A673 (cell line): ENCODE measurements at regions not wholly inside any gene's neighbourhood (a gene's known extent, or its start where the extent isn't known, plus 50 kb on each side); places are given as distances from the start of the nearest gene placed in this dataset.

ENCODE experiments used
- BruUV-seq: library from RNA; stranded (reverse); fragments of 400-500 nt; replicated peaks from 2 replicates; lab custom pipeline; 2021; lab: Mats Ljungman, UMichigan
- CTCF ChIA-PET: fragments of 300-600 bp; sonication (Branson Sonifier 250); formaldehyde crosslinking; loops from one replicate; lab custom pipeline; 2022; ENCODE audit warnings: antibody characterized with exemption; lab: Charles Lee
- POLR2A ChIA-PET: fragments of 300-600 bp; sonication (Branson Sonifier 250); formaldehyde crosslinking; loops from one replicate; lab custom pipeline; 2022; ENCODE audit warnings: antibody characterized with exemption; ENCODE audit not compliant: low non-redundant PET; lab: Charles Lee
- DNase-seq: peaks from one replicate; pipeline ENCODE4 v3.0.0-alpha.2; 2015; ENCODE audit warnings: low spot score
- H3K27ac ChIP-seq: fragments of 200-600 bp; sonication (generic); 2 replicates; pipeline ENCODE4 v1.5.1; 2016; ENCODE audit warnings: mixed run types, low read depth, mild to moderate bottlenecking, mixed read lengths, antibody characterized with exemption, low read length; ENCODE audit not compliant: poor library complexity, severe bottlenecking
- H3K27me3 ChIP-seq: fragments of 200-600 bp; sonication (generic); replicated peaks from 2 replicates; pipeline ENCODE4 v1.6.1; 2017; ENCODE audit warnings: mixed run types, low read depth, mild to moderate bottlenecking, mixed read lengths, antibody characterized with exemption, low read length; ENCODE audit not compliant: insufficient read depth, poor library complexity
- H3K36me3 ChIP-seq: fragments of 200-600 bp; sonication (generic); 2 replicates; pipeline ENCODE4 v1.6.1; 2016; ENCODE audit warnings: mixed run types, mild to moderate bottlenecking, mixed read lengths, antibody characterized with exemption, low read length; ENCODE audit not compliant: insufficient read depth, poor library complexity, severe bottlenecking
- H3K4me1 ChIP-seq: fragments of 200-600 bp; sonication (generic); 2 replicates; pipeline ENCODE4 v1.6.1; 2017; ENCODE audit warnings: mixed run types, mild to moderate bottlenecking, mixed read lengths, antibody characterized with exemption, low read length; ENCODE audit not compliant: insufficient read depth, poor library complexity, severe bottlenecking
- H3K4me3 ChIP-seq: fragments of 200-600 bp; sonication (generic); 2 replicates; pipeline ENCODE4 v1.5.1; 2016; ENCODE audit warnings: low read depth, mixed run types, mild to moderate bottlenecking, mixed read lengths, low read length; ENCODE audit not compliant: poor library complexity, severe bottlenecking
- H3K9me3 ChIP-seq: fragments of 200-600 bp; sonication (generic); 2 replicates; pipeline ENCODE4 v1.6.1; 2016; ENCODE audit warnings: mixed run types, low read depth, mild to moderate bottlenecking, mixed read lengths, antibody characterized with exemption, low read length; ENCODE audit not compliant: poor library complexity, severe bottlenecking
- EZH2 ChIP-seq: fragments of 200-600 bp; sonication (generic); IDR thresholded peaks from 2 replicates; pipeline ENCODE4 v1.6.1; 2017; ENCODE audit warnings: borderline replicate concordance, low read depth, mild to moderate bottlenecking, mixed read lengths, antibody characterized with exemption, low read length; ENCODE audit not compliant: poor library complexity, severe bottlenecking
- intact Hi-C: fragments of 100-400 bp; cut with micrococcal nuclease; formaldehyde crosslinking; loops from one replicate; pipeline ENCODE4 v1.10.0; 2022; ENCODE audit not compliant: unreplicated experiment
- TF ChIP-seq, protein P1 (sequence below): fragments of 300-800, 200-600 bp; sonication (generic); conservative IDR thresholded peaks from 2 replicates; pipeline ENCODE4 v1.5.1; 2017; ENCODE audit warnings: low read depth, mild to moderate bottlenecking, antibody characterized with exemption, low read length, moderate library complexity, mixed read lengths

DNA sequence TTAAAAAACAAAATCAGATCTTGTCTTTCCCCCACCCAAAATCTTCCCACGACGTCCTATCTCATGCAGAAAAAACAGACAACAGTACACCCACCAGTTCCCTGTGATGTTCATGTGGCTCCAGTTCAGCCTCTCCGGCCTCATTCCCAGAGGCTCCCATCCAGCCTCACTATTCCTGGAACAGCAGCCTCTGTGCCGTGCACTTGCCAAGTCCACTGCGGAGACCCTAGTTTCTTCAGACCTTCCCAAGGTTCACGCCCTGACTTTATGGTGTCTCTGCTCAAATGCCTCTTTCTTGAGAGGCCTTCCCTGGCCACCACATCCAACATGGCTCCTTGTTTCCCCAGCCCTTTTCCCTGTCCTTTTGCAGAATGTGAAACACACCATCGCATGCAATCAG, 106.3 kb upstream of the BACE2 start:
- Histone ChIP-seq H3K9me3 (no peaks in the 10 kb centered on the region), H3K27me3 (no peaks in the 10 kb centered on the region), H3K36me3 (no peaks in the 10 kb centered on the region), H3K4me3 (no peak overlapping the region), H3K4me1 (no peaks in the 10 kb centered on the region), H3K27ac (no peak overlapping the region)
- BruUV-seq = no TSS peak
- CTCF ChIA-PET = no interaction called here
- intact Hi-C loops = no loop called here
- no peak for DNase-seq
- POLR2A ChIA-PET = no interaction called here
- TF ChIP-seq EZH2 = no peak
- TF ChIP-seq, protein P1, sequence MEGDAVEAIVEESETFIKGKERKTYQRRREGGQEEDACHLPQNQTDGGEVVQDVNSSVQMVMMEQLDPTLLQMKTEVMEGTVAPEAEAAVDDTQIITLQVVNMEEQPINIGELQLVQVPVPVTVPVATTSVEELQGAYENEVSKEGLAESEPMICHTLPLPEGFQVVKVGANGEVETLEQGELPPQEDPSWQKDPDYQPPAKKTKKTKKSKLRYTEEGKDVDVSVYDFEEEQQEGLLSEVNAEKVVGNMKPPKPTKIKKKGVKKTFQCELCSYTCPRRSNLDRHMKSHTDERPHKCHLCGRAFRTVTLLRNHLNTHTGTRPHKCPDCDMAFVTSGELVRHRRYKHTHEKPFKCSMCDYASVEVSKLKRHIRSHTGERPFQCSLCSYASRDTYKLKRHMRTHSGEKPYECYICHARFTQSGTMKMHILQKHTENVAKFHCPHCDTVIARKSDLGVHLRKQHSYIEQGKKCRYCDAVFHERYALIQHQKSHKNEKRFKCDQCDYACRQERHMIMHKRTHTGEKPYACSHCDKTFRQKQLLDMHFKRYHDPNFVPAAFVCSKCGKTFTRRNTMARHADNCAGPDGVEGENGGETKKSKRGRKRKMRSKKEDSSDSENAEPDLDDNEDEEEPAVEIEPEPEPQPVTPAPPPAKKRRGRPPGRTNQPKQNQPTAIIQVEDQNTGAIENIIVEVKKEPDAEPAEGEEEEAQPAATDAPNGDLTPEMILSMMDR = no peak

DNA sequence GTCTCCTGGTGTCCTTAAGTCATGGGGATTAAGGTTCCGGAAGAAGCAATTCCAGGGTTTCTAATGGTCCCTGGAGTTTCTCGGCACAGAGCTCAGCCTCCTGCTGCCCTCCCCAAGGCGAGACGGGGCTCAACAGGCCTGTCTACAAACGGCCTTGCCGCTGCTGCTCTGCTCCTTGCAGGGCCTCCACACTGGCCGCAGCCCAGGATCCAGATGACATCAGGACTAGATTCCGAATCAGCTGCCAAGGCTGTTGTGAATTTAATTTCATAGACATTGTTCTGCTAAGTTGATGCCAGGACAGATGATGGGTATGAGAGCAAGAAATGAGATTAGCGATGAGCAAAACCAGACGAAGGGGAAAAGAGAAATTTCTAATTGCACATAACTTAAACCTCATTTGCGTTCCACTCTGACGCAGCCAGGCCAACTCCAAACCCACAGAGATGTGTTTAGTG, 103.6 kb upstream of the BACE2 start:
- CTCF ChIA-PET = no interaction called here
- H3K9me3 ChIP-seq = no peaks in the 10 kb centered on the region
- no peaks in the 10 kb centered on the region for H3K27me3 ChIP-seq
- no peaks in the 10 kb centered on the region for H3K36me3 ChIP-seq
- intact Hi-C loops = no loop called here
- no peak for DNase-seq
- H3K4me1 ChIP-seq = no peaks in the 10 kb centered on the region
- no peak overlapping the region for H3K4me3 ChIP-seq
- POLR2A ChIA-PET = no interaction called here
- H3K27ac ChIP-seq = no peak overlapping the region
- TF ChIP-seq EZH2 = no peak
- TF ChIP-seq, protein P1 = no peak
- no TSS peak for BruUV-seq

DNA sequence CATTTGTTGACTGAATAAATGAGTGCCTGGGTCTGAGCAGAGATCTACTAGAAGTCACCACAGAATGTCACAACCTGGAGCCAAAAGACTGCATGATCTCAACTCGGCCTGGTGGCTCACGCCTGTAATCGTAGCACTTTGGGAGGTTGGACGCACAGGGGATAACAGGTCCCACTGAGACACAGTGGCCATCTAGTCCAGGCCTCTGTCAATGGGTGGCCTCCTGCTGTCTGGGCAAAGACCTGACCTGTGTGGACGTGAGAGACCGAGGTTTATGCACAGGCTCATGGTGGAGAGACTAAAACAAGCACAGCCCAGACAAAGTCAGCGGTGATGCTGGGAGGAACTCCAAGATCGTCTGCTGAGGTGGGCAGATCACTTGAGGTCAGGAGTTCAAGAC, 103.0 kb upstream of the BACE2 start:
- TF ChIP-seq, protein P1 = no peak
- no peak for TF ChIP-seq EZH2
- intact Hi-C loops = loop anchor here (5.0 kb wide), 2 partner anchors 598 to 923 kb away; no protein-coding TSS in a partner anchor
- ChIA-PET CTCF (no interaction called here), POLR2A (no interaction called here)
- H3K36me3 ChIP-seq = no peaks in the 10 kb centered on the region
- H3K27ac ChIP-seq = no peak overlapping the region
- no peaks in the 10 kb centered on the region for H3K27me3 ChIP-seq
- no TSS peak for BruUV-seq
- no peak overlapping the region for H3K4me3 ChIP-seq
- DNase-seq = no peak
- H3K4me1 ChIP-seq = no peaks in the 10 kb centered on the region
- H3K9me3 ChIP-seq = no peaks in the 10 kb centered on the region
